ENCODE measurements at regions not wholly inside any gene's neighbourhood (a gene's known extent, or its start where the extent isn't known, plus 50 kb on each side); places are given as distances from the start of the nearest gene placed in this dataset.

DNA sequence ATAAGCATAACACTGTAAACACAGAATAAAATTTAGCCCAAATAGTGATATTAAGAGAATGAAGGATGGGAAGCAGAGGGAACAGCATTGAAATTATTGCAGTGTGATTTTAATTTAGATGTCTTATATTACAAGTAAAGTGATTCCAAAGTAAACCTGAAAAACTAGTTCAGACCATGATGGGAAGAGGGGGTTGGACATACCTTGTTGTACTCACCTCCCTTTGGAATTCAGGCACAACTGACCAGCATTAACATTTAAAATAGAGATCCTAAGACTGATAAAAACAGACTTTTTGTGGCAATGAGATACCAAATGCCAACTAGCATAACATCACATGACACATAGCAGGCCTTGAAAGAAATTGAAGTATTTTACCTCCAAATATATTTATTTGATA, 210.0 kb upstream of the ADRA1D start:
- POLR2A ChIA-PET, result no interaction called here

DNA sequence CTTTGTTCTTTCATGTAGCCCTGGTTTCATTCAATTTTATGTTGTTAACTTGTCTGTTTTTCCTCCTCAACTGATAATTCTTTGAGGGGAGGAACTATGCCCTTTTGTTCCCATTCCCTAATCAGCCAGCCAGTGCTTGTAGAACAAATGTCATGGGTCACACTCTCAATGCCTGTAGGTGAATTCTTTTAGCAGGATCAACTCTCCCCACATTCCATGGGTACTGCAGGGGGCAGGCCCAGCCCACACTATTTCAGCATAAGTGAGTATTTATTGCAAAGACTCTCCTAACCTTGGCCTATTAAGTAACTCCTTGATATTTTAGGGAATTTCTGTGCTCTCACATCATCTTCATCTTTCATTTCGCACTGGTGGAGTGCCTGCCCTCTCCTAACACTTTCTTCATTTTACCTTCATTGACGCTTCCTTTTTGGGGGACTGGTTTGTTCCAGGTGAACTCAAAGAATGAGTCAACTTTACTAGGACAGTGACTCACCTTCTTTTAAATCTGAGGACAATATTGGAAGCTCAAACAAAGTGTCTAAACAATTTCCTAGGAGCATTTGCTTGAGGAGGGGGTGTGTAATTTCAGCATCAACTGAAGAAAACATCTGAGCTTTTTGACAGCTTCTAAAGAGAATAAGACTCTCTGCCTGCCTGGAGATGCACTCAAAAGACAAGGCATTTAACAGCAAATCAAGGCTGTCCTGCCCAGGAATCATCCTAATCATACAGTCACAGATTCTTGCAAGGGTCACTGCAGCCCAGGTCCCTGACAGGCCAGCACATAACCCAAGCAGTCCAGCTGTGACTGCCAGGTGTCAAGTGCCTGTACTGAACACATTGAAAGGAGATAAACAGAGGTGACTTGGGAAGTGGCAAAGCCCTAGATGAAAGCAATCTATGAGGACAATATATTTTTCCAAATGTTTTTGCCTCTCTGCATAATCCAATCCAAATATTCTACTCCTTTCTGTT, 208.8 kb upstream of the ADRA1D start:
- intact Hi-C loops (cut with micrococcal nuclease), result no loop called here
- peaks cover 6% of the 10 kb centered on the region for H3K9me3 Mint-ChIP-seq (ENCODE audit: insufficient read depth)
- H3K27me3 Mint-ChIP-seq, result peaks cover 8% of the 10 kb centered on the region
- ATAC-seq (ENCODE audit: low read depth) (no peak), DNase-seq (no peak)
- no peaks in the 10 kb centered on the region for H3K36me3 ChIP-seq (replicated peaks in 1 of 2; ENCODE audit: control extremely low read depth in 1 of 2, control insufficient read depth in 1 of 2, extremely low read depth in 1 of 2, insufficient read depth in 2 of 2, low read length in 1 of 2)
- WGBS (ENCODE audit: insufficient coverage), result no CpG with 5 or more reads among the region's 2 CpGs
- no peaks in the 10 kb centered on the region for H3K9me3 ChIP-seq (ENCODE audit: control extremely low read depth in 1 of 3, control insufficient read depth in 2 of 3, insufficient read depth in 1 of 3, low read length in 2 of 3)
- TF ChIP-seq, protein P1, sequence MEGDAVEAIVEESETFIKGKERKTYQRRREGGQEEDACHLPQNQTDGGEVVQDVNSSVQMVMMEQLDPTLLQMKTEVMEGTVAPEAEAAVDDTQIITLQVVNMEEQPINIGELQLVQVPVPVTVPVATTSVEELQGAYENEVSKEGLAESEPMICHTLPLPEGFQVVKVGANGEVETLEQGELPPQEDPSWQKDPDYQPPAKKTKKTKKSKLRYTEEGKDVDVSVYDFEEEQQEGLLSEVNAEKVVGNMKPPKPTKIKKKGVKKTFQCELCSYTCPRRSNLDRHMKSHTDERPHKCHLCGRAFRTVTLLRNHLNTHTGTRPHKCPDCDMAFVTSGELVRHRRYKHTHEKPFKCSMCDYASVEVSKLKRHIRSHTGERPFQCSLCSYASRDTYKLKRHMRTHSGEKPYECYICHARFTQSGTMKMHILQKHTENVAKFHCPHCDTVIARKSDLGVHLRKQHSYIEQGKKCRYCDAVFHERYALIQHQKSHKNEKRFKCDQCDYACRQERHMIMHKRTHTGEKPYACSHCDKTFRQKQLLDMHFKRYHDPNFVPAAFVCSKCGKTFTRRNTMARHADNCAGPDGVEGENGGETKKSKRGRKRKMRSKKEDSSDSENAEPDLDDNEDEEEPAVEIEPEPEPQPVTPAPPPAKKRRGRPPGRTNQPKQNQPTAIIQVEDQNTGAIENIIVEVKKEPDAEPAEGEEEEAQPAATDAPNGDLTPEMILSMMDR (IDR thresholded peaks at IDR 0.05), result no peak
- TF ChIP-seq EZH2 (IDR thresholded peaks at IDR 0.05; ENCODE audit: borderline replicate concordance, insufficient read depth, low read depth, low read length, poor library complexity, severe bottlenecking), result no peak
- H3K4me2 ChIP-seq (replicated peaks; ENCODE audit: low read depth, low read length, poor library complexity, severe bottlenecking), result no peak overlapping the region
- no peak overlapping the region for H2AFZ ChIP-seq (ENCODE audit: insufficient read depth, low read depth, low read length, poor library complexity, severe bottlenecking)
- CTCF ChIA-PET, result no interaction called here
- no peaks in the 10 kb centered on the region for H3K79me2 ChIP-seq (ENCODE audit: control insufficient read depth, insufficient read depth, low read length)
- no peaks in the 10 kb centered on the region for H3K4me1 ChIP-seq (ENCODE audit: control insufficient read depth in 2 of 2, insufficient read depth in 2 of 2, low read length in 2 of 2)
- POLR2A ChIA-PET, result no interaction called here
- H3K27me3 ChIP-seq (replicated peaks in 1 of 4; ENCODE audit: control extremely low read depth in 1 of 4, control insufficient read depth in 3 of 4, insufficient read depth in 4 of 4, low read length in 3 of 4), result no peaks in the 10 kb centered on the region
- H3K9ac ChIP-seq (ENCODE audit: low read length), result no peak overlapping the region
- no peaks in the 10 kb centered on the region for H3K4me1 Mint-ChIP-seq
- H3K4me3 Mint-ChIP-seq, result no peak overlapping the region
- H3K27ac ChIP-seq (ENCODE audit: low read length in 2 of 2), result no peak overlapping the region
- no peak overlapping the region for H3K27ac Mint-ChIP-seq
- no peaks in the 10 kb centered on the region for H4K20me1 ChIP-seq (ENCODE audit: control insufficient read depth, insufficient read depth, low read length, poor library complexity, severe bottlenecking)
- H3K4me3 ChIP-seq (ENCODE audit: control extremely low read depth in 1 of 5, extremely low read depth in 1 of 5, insufficient read depth in 1 of 5, low read depth in 2 of 5, low read length in 4 of 5), result no peak overlapping the region

More for the DNA sequence above, 210.0 kb upstream of the ADRA1D start:
- Histone ChIP-seq H3K4me1 (ENCODE audit: control insufficient read depth in 2 of 2, insufficient read depth in 2 of 2, low read length in 2 of 2) (no peaks in the 10 kb centered on the region), H2AFZ (ENCODE audit: insufficient read depth, low read depth, low read length, poor library complexity, severe bottlenecking) (no peak overlapping the region), H3K27ac (ENCODE audit: low read length in 2 of 2) (no peak overlapping the region), H3K27me3 (replicated peaks in 1 of 4; ENCODE audit: control extremely low read depth in 1 of 4, control insufficient read depth in 3 of 4, insufficient read depth in 4 of 4, low read length in 3 of 4) (no peaks in the 10 kb centered on the region), H3K36me3 (replicated peaks in 1 of 2; ENCODE audit: control extremely low read depth in 1 of 2, control insufficient read depth in 1 of 2, extremely low read depth in 1 of 2, insufficient read depth in 2 of 2, low read length in 1 of 2) (no peaks in the 10 kb centered on the region), H4K20me1 (ENCODE audit: control insufficient read depth, insufficient read depth, low read length, poor library complexity, severe bottlenecking) (no peaks in the 10 kb centered on the region), H3K4me2 (replicated peaks; ENCODE audit: low read depth, low read length, poor library complexity, severe bottlenecking) (no peak overlapping the region), H3K79me2 (ENCODE audit: control insufficient read depth, insufficient read depth, low read length) (no peaks in the 10 kb centered on the region), H3K4me3 (ENCODE audit: control extremely low read depth in 1 of 5, extremely low read depth in 1 of 5, insufficient read depth in 1 of 5, low read depth in 2 of 5, low read length in 4 of 5) (no peak overlapping the region), H3K9me3 (ENCODE audit: control extremely low read depth in 1 of 3, control insufficient read depth in 2 of 3, insufficient read depth in 1 of 3, low read length in 2 of 3) (no peaks in the 10 kb centered on the region), H3K9ac (ENCODE audit: low read length) (no peak overlapping the region)
- CTCF ChIA-PET, result no interaction called here
- Mint-ChIP-seq H3K4me3 (no peak overlapping the region), H3K27ac (no peak overlapping the region), H3K27me3 (peaks cover 6% of the 10 kb centered on the region), H3K4me1 (no peaks in the 10 kb centered on the region), H3K9me3 (ENCODE audit: insufficient read depth) (peaks cover 6% of the 10 kb centered on the region)
- ATAC-seq (ENCODE audit: low read depth), result no peak
- DNase-seq, result no peak
- intact Hi-C loops (cut with micrococcal nuclease), result no loop called here
- TF ChIP-seq, protein P1 (IDR thresholded peaks at IDR 0.05), result no peak
- no peak for TF ChIP-seq EZH2 (IDR thresholded peaks at IDR 0.05; ENCODE audit: borderline replicate concordance, insufficient read depth, low read depth, low read length, poor library complexity, severe bottlenecking)

All from B cell (primary cell).